Keratinocyte (primary cell): ENCODE measurements at regions not wholly inside any gene's neighbourhood (a gene's known extent, or its start where the extent isn't known, plus 50 kb on each side); places are given as distances from the start of the nearest gene placed in this dataset.

Experiments
- DNase-seq: peaks from one replicate; pipeline ENCODE4 v3.0.0-alpha.2; 2011; ENCODE audit warnings: low read depth, missing footprints, low spot score
- FAIRE-seq: peaks from 2 replicates; lab custom pipeline; 2011; peaks lifted over from hg19 to GRCh38; lab: Jason Lieb, UNC
- H2AFZ ChIP-seq: 2 replicates; pipeline ENCODE4 v1.6.0; 2012; ENCODE audit warnings: low read length, control low read depth, inconsistent platforms; ENCODE audit not compliant: control insufficient read depth
- H3K27ac ChIP-seq: 2 replicates; pipeline ENCODE4 v1.5.1; 2011; ENCODE audit warnings: low read length; ENCODE audit not compliant: control insufficient read depth, insufficient read depth
- H3K27me3 ChIP-seq: 3 replicates; pipeline ENCODE4 v1.6.0; 2011; ENCODE audit warnings: low read length; ENCODE audit not compliant: control insufficient read depth, insufficient read depth; ENCODE audit errors: extremely low read depth
- H3K36me3 ChIP-seq, 2 experiments: 2 replicates in 1 of 2; 3 replicates in 1 of 2; pipeline ENCODE4 v1.5.1; 2011; ENCODE audit warnings: low read length in 2 of 2, mild to moderate bottlenecking in 1 of 2; ENCODE audit not compliant: control insufficient read depth in 2 of 2, insufficient read depth in 2 of 2; ENCODE audit errors: extremely low read depth in 1 of 2
- H3K4me1 ChIP-seq: 3 replicates; pipeline ENCODE4 v1.5.1; 2011; ENCODE audit warnings: low read length; ENCODE audit not compliant: control insufficient read depth, insufficient read depth; ENCODE audit errors: extremely low read depth
- H3K4me2 ChIP-seq: 3 replicates; pipeline ENCODE4 v1.6.0; 2011; ENCODE audit warnings: low read depth, low read length; ENCODE audit not compliant: control insufficient read depth, insufficient read depth; ENCODE audit errors: extremely low read depth
- H3K4me3 ChIP-seq, 3 experiments: fragments of 200-600 bp in 1 of 3; sonication (generic) in 1 of 3; 2 replicates in 2 of 3; 3 replicates in 1 of 3; pipeline ENCODE4 v1.5.1; 2011 to 2016; ENCODE audit warnings: low read length in 3 of 3, mild to moderate bottlenecking in 3 of 3, control low read depth in 2 of 3, inconsistent platforms in 1 of 3, low read depth in 1 of 3, mixed read lengths in 1 of 3, mixed run types in 1 of 3, moderate library complexity in 1 of 3; ENCODE audit not compliant: control insufficient read depth in 2 of 3, insufficient read depth in 2 of 3; ENCODE audit errors: extremely low read depth in 1 of 3
- H3K79me2 ChIP-seq: 2 replicates; pipeline ENCODE4 v1.6.0; 2012; ENCODE audit warnings: low read length; ENCODE audit not compliant: control insufficient read depth, insufficient read depth
- H3K9ac ChIP-seq: 3 replicates; pipeline ENCODE4 v1.6.0; 2011; ENCODE audit warnings: low read length; ENCODE audit not compliant: control insufficient read depth, insufficient read depth; ENCODE audit errors: extremely low read depth
- H3K9me1 ChIP-seq: 3 replicates; pipeline ENCODE4 v1.6.0; 2011; ENCODE audit warnings: low read length; ENCODE audit not compliant: control insufficient read depth, insufficient read depth; ENCODE audit errors: extremely low read depth
- H3K9me3 ChIP-seq: 2 replicates; pipeline ENCODE4 v1.5.1; 2012; ENCODE audit warnings: low read depth, low read length; ENCODE audit not compliant: control insufficient read depth
- H4K20me1 ChIP-seq: 3 replicates; pipeline ENCODE4 v1.6.0; 2011; ENCODE audit warnings: low read length; ENCODE audit not compliant: control insufficient read depth, insufficient read depth; ENCODE audit errors: extremely low read depth
- EZH2 ChIP-seq: IDR thresholded peaks from one replicate; pipeline ENCODE4 v1.6.1; 2012; ENCODE audit warnings: inconsistent platforms, mild to moderate bottlenecking, low read length, moderate library complexity
- dilution Hi-C: fragments of 300-500 bp; cut with MboI; formaldehyde crosslinking; loops from one replicate; pipeline ENCODE4 v1.7.0; 2020; ENCODE audit warnings: low sequenced_read_pairs; ENCODE audit not compliant: extremely low pct_ligation_motif_present
- TF ChIP-seq, protein P1 (sequence below), 3 experiments: IDR thresholded peaks in 1 of 3; conservative IDR thresholded peaks in 1 of 3; optimal IDR thresholded peaks in 1 of 3; 2 replicates in 2 of 3; 3 replicates in 1 of 3; pipeline versions ENCODE3 to v1.5.1; 2011; ENCODE audit warnings: low read length in 3 of 3, mild to moderate bottlenecking in 3 of 3, moderate library complexity in 2 of 3, control low read depth in 1 of 3, inconsistent platforms in 1 of 3; ENCODE audit not compliant: insufficient read depth in 2 of 3; ENCODE audit errors: extremely low read depth in 1 of 3

DNA sequence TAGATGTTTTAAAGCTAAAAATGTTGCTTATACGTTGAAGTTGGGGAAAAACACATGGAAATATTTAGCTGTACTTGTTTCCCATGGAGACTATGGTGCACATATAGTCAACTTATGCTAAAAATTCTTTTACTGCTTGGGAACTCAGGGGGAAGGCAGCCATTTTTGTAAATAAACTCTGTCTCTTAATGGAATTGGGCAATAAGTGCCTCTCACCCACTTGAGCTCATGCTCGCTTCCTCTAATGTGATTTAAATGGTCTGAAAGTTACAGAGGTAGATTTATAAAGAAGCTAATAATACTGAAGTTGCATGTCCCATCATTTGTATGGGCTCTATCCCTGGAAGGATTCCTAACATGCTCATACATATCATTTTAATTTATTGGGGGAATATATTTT lies 523.8 kb downstream of the RASEF start:
- no peak for FAIRE-seq
- H3K9ac ChIP-seq: no peak overlapping the region
- H3K4me3 ChIP-seq: no peak overlapping the region
- no peak for DNase-seq
- no peaks in the 10 kb centered on the region for H4K20me1 ChIP-seq
- H3K4me2 ChIP-seq: no peak overlapping the region
- H3K27me3 ChIP-seq: no peaks in the 10 kb centered on the region
- H3K36me3 ChIP-seq: no peaks in the 10 kb centered on the region
- TF ChIP-seq EZH2: no peak
- TF ChIP-seq, protein P1, sequence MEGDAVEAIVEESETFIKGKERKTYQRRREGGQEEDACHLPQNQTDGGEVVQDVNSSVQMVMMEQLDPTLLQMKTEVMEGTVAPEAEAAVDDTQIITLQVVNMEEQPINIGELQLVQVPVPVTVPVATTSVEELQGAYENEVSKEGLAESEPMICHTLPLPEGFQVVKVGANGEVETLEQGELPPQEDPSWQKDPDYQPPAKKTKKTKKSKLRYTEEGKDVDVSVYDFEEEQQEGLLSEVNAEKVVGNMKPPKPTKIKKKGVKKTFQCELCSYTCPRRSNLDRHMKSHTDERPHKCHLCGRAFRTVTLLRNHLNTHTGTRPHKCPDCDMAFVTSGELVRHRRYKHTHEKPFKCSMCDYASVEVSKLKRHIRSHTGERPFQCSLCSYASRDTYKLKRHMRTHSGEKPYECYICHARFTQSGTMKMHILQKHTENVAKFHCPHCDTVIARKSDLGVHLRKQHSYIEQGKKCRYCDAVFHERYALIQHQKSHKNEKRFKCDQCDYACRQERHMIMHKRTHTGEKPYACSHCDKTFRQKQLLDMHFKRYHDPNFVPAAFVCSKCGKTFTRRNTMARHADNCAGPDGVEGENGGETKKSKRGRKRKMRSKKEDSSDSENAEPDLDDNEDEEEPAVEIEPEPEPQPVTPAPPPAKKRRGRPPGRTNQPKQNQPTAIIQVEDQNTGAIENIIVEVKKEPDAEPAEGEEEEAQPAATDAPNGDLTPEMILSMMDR (optimal IDR thresholded peaks at IDR 0.05 in 1 of 3, IDR thresholded peaks at IDR 0.05 in 1 of 3, conservative IDR thresholded peaks at IDR 0.05 in 1 of 3; ENCODE audit: extremely low read depth in 1 of 3, insufficient read depth in 2 of 3, low read length in 3 of 3): no peak
- no peak overlapping the region for H3K27ac ChIP-seq
- no peaks in the 10 kb centered on the region for H3K9me3 ChIP-seq
- dilution Hi-C loops: no loop called here
- H2AFZ ChIP-seq: no peak overlapping the region
- no peaks in the 10 kb centered on the region for H3K79me2 ChIP-seq
- no peaks in the 10 kb centered on the region for H3K9me1 ChIP-seq
- peaks cover 4% of the 10 kb centered on the region for H3K4me1 ChIP-seq

DNA sequence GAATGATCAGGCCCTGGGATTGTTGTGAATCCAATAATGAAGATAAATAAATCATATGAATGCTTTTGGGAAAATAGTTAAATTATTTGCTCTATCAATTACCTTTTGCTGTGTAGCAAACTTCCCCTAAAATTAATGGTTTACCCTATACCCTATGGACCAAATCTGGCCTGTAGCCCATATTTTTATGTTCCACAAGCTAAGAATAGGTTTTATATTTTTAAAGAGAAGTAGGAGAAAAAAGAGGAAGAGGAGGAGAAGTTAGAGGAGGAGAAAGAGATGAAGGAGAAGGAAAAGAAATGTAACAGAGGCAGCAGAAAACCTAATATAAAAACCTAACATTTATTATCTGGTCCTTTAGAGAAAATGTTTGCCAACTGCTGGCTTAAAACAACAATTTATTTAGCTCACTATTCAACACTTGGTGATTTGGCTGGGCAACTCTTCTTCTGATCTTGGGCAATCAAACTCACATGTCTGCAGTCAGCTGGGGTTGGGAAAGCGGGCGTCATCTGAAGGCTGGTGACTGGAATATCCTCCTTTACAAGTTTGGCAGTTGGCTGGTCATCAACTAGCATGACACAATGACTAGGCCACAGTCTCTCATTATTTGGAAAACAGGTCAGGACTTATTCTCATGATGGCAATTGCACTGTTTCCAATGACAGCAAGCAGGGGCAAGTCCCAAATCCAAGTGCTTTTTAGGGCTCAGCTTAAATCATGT lies 522.9 kb downstream of the RASEF start:
- H3K27me3 ChIP-seq: no peaks in the 10 kb centered on the region
- FAIRE-seq (peak; percentile 49), DNase-seq (peak; percentile 23)
- TF ChIP-seq EZH2: no peak
- TF ChIP-seq, protein P1 (optimal IDR thresholded peaks at IDR 0.05 in 1 of 3, IDR thresholded peaks at IDR 0.05 in 1 of 3, conservative IDR thresholded peaks at IDR 0.05 in 1 of 3; ENCODE audit: extremely low read depth in 1 of 3, insufficient read depth in 2 of 3, low read length in 3 of 3): no peak
- H3K9me3 ChIP-seq: no peaks in the 10 kb centered on the region
- H4K20me1 ChIP-seq: no peaks in the 10 kb centered on the region
- no peak overlapping the region for H3K27ac ChIP-seq
- H3K9ac ChIP-seq: no peak overlapping the region
- peaks cover 4% of the 10 kb centered on the region for H3K4me1 ChIP-seq
- H3K4me2 ChIP-seq: no peak overlapping the region
- no peaks in the 10 kb centered on the region for H3K79me2 ChIP-seq
- dilution Hi-C loops: no loop called here
- no peaks in the 10 kb centered on the region for H3K9me1 ChIP-seq
- no peak overlapping the region for H2AFZ ChIP-seq
- no peak overlapping the region for H3K4me3 ChIP-seq
- no peaks in the 10 kb centered on the region for H3K36me3 ChIP-seq
